ENCODE measurements at regions not wholly inside any gene's neighbourhood (a gene's known extent, or its start where the extent isn't known, plus 50 kb on each side); places are given as distances from the start of the nearest gene placed in this dataset.

DNA sequence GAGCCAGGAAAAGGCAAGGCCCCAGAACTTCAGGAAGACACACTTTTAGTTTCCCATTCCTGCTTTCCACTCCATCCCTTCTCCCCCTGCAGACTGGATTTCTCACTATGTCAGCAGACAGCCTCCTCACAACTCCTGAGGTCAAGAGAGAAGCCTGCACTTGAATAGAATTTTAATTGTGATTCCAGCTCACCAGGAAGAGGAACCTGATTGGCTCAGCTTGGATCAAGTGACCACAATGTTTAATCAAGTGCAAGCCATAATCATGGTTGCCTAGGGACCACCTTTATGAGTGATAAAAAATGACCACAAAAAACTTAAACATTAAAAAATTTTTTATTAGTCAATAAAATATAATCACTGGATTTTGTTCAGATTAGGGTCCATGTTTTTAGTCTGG, 244.7 kb upstream of the RHOBTB1 start:
- ATAC-seq (no peak), DNase-seq (no peak)
- H3K4me3 ChIP-seq, result no peak overlapping the region
- TF ChIP-seq, protein P1, sequence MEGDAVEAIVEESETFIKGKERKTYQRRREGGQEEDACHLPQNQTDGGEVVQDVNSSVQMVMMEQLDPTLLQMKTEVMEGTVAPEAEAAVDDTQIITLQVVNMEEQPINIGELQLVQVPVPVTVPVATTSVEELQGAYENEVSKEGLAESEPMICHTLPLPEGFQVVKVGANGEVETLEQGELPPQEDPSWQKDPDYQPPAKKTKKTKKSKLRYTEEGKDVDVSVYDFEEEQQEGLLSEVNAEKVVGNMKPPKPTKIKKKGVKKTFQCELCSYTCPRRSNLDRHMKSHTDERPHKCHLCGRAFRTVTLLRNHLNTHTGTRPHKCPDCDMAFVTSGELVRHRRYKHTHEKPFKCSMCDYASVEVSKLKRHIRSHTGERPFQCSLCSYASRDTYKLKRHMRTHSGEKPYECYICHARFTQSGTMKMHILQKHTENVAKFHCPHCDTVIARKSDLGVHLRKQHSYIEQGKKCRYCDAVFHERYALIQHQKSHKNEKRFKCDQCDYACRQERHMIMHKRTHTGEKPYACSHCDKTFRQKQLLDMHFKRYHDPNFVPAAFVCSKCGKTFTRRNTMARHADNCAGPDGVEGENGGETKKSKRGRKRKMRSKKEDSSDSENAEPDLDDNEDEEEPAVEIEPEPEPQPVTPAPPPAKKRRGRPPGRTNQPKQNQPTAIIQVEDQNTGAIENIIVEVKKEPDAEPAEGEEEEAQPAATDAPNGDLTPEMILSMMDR (IDR thresholded peaks at IDR 0.05), result no peak
- H3K27ac ChIP-seq, result no peak overlapping the region
- intact Hi-C loops (cut with DNase I), result no loop called here
- no peaks in the 10 kb centered on the region for H3K4me1 ChIP-seq
- H3K36me3 ChIP-seq (ENCODE audit: insufficient read depth in 1 of 2, low read depth in 1 of 2), result no peaks in the 10 kb centered on the region
- peaks cover 2% of the 10 kb centered on the region for H3K9me3 ChIP-seq
- H3K27me3 ChIP-seq (ENCODE audit: insufficient read depth in 3 of 3, low read length in 2 of 3), result no peaks in the 10 kb centered on the region

- Histone ChIP-seq H3K27me3 (ENCODE audit: insufficient read depth in 3 of 3, low read length in 2 of 3) (no peaks in the 10 kb centered on the region), H3K9me3 (no peaks in the 10 kb centered on the region), H3K27ac (no peak overlapping the region), H3K36me3 (ENCODE audit: insufficient read depth in 1 of 2, low read depth in 1 of 2) (no peaks in the 10 kb centered on the region), H3K4me1 (no peaks in the 10 kb centered on the region), H3K4me3 (no peak overlapping the region)
- intact Hi-C loops (cut with DNase I), result no loop called here
- TF ChIP-seq, protein P1 (IDR thresholded peaks at IDR 0.05), result no peak
- ATAC-seq (no peak), DNase-seq (no peak)
Measured at GRCh38 chr10:61188101-61188500, 244.1 kb upstream of the RHOBTB1 start.

- DNase-seq (no peak), ATAC-seq (no peak)
- WGBS, 3 donors, result 87 to 100% (median 92%) methylated on average over 1 of the region's 1 CpG
- intact Hi-C loops (cut with DNase I), result no loop called here
- no peaks in the 10 kb centered on the region for H3K27me3 ChIP-seq (ENCODE audit: insufficient read depth in 3 of 3, low read length in 2 of 3)
- H3K27ac ChIP-seq, result no peak overlapping the region
- H3K4me1 ChIP-seq, result no peaks in the 10 kb centered on the region
- H3K36me3 ChIP-seq (ENCODE audit: insufficient read depth in 1 of 2, low read depth in 1 of 2), result no peaks in the 10 kb centered on the region
- H3K4me3 ChIP-seq, result no peak overlapping the region
- H3K9me3 ChIP-seq, result no peaks in the 10 kb centered on the region
- TF ChIP-seq, protein P1 (IDR thresholded peaks at IDR 0.05), result no peak
Measured at GRCh38 chr10:61187601-61188000, 243.6 kb upstream of the RHOBTB1 start.

GRCh38 chr10:61186408-61186807, 242.4 kb upstream of the RHOBTB1 start:
- no peaks in the 10 kb centered on the region for H3K4me1 ChIP-seq
- no peak for ATAC-seq
- WGBS, 3 donors, result 90 to 93% (median 91%) methylated on average over 8 of the region's 8 CpGs
- no peak overlapping the region for H3K4me3 ChIP-seq
- no peak for DNase-seq
- TF ChIP-seq, protein P1 (IDR thresholded peaks at IDR 0.05), result no peak
- H3K9me3 ChIP-seq, result no peaks in the 10 kb centered on the region
- no peaks in the 10 kb centered on the region for H3K27me3 ChIP-seq (ENCODE audit: insufficient read depth in 3 of 3, low read length in 2 of 3)
- no peaks in the 10 kb centered on the region for H3K36me3 ChIP-seq (ENCODE audit: insufficient read depth in 1 of 2, low read depth in 1 of 2)
- no peak overlapping the region for H3K27ac ChIP-seq
- intact Hi-C loops (cut with DNase I), result no loop called here

- TF ChIP-seq, protein P1 (IDR thresholded peaks at IDR 0.05), result no peak
- H3K27ac ChIP-seq, result no peak overlapping the region
- ATAC-seq (no peak), DNase-seq (no peak)
- no peaks in the 10 kb centered on the region for H3K4me1 ChIP-seq
- WGBS, 3 donors, result 78 to 87% (median 84%) methylated on average over 2 of the region's 2 CpGs
- intact Hi-C loops (cut with DNase I), result no loop called here
- no peaks in the 10 kb centered on the region for H3K27me3 ChIP-seq (ENCODE audit: insufficient read depth in 3 of 3, low read length in 2 of 3)
- no peaks in the 10 kb centered on the region for H3K9me3 ChIP-seq
- H3K36me3 ChIP-seq (ENCODE audit: insufficient read depth in 1 of 2, low read depth in 1 of 2), result no peaks in the 10 kb centered on the region
- no peak overlapping the region for H3K4me3 ChIP-seq
Measured at GRCh38 chr10:61184429-61184828, 240.4 kb upstream of the RHOBTB1 start.
